ENCODE measurements at regions not wholly inside any gene's neighbourhood (a gene's known extent, or its start where the extent isn't known, plus 50 kb on each side); places are given as distances from the start of the nearest gene placed in this dataset.

- no peak for TF ChIP-seq CTCF (IDR thresholded peaks at IDR 0.05)
- no peak for TF ChIP-seq ZFX (IDR thresholded peaks at IDR 0.05; ENCODE audit: borderline replicate concordance)
These were observed 114.0 kb downstream of the FAM76B start for GRCh38 chr11:95675585-95675984.
